Testis (tissue), 2 donors: ENCODE measurements at regions not wholly inside any gene's neighbourhood (a gene's known extent, or its start where the extent isn't known, plus 50 kb on each side); places are given as distances from the start of the nearest gene placed in this dataset.
"Not testable (repeated sequence)": the region's sequence is repeated elsewhere in the genome, so short reads cannot be mapped to it uniquely, and the experiment has no call there.

Experiments
- DNase-seq: peaks from one replicate; pipeline ENCODE4 v3.0.0-alpha.2; 2019
- H3K27ac ChIP-seq, 2 donors: fragments of 200-600 bp; sonication (generic); one replicate each; pipeline ENCODE4 v1.5.1; 2019
- H3K27me3 ChIP-seq: fragments of 200-600 bp; sonication (generic); one replicate; pipeline ENCODE4 v1.5.1; 2019
- H3K36me3 ChIP-seq: fragments of 200-600 bp; sonication (generic); one replicate; pipeline ENCODE4 v1.5.1; 2017; ENCODE audit warnings: low read depth; ENCODE audit errors: missing control alignments
- H3K4me1 ChIP-seq: fragments of 200-600 bp; sonication (generic); one replicate; pipeline ENCODE4 v1.5.1; 2019
- H3K4me3 ChIP-seq, 2 donors: fragments of 200-600 bp; sonication (generic); one replicate each; pipeline ENCODE4 v1.5.1; 2017 to 2019
- H3K9me3 ChIP-seq: fragments of 200-600 bp; sonication (generic); one replicate; pipeline ENCODE4 v1.5.1; 2017
- POLR2A ChIP-seq: fragments of 450-650 bp; IDR thresholded peaks from one replicate; pipeline ENCODE4 v1.6.1; 2017; ENCODE audit warnings: antibody characterized with exemption, mild to moderate bottlenecking, moderate library complexity
- WGBS, 2 donors: methylation state at CpG; one replicate each; pipeline ENCODE4 v1.1.5; 2018; 5-methylcytosine and 5-hydroxymethylcytosine counted together
- intact Hi-C: fragments of 100-400 bp; cut with DNase I; formaldehyde crosslinking; loops from one replicate; pipeline ENCODE4 v1.15.1; 2023; ENCODE audit warnings: low total_unique reads
- TF ChIP-seq, protein P1 (sequence below), 3 experiments: fragments of 450-650 bp in 2 of 3; fragments of 200-600 bp in 1 of 3; sonication (generic) in 1 of 3; IDR thresholded peaks; one replicate each; pipeline ENCODE4 v1.5.1; 2016 to 2019; ENCODE audit warnings: antibody characterized with exemption in 3 of 3, mild to moderate bottlenecking in 2 of 3, moderate library complexity in 1 of 3

DNA sequence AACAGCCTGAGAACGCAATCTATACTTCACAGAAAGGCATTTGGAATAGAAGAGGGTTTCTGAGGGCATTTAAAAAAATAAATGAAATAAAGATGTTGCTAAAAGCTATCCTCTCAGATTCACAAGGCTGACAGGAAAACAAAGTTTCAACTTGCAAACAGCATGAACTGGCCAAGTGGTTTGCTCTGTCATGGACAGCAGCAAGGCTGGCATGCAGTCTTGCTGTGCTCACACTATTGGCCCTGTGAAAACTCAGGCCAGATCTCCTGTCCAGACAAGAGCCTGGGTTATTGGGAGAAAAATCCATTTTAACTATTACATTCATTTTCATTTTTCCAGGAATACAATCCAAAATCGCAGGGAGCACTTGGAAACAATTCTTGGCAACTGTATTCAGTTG is 506.2 kb upstream of the SLC35B3 start:
- Histone ChIP-seq H3K36me3 (no peaks in the 10 kb centered on the region), H3K4me1 (no peaks in the 10 kb centered on the region), H3K9me3 (no peaks in the 10 kb centered on the region), H3K27me3 (no peaks in the 10 kb centered on the region), H3K4me3 (no peak overlapping the region), H3K27ac (no peak overlapping the region)
- TF ChIP-seq POLR2A, result no peak
- TF ChIP-seq, protein P1, sequence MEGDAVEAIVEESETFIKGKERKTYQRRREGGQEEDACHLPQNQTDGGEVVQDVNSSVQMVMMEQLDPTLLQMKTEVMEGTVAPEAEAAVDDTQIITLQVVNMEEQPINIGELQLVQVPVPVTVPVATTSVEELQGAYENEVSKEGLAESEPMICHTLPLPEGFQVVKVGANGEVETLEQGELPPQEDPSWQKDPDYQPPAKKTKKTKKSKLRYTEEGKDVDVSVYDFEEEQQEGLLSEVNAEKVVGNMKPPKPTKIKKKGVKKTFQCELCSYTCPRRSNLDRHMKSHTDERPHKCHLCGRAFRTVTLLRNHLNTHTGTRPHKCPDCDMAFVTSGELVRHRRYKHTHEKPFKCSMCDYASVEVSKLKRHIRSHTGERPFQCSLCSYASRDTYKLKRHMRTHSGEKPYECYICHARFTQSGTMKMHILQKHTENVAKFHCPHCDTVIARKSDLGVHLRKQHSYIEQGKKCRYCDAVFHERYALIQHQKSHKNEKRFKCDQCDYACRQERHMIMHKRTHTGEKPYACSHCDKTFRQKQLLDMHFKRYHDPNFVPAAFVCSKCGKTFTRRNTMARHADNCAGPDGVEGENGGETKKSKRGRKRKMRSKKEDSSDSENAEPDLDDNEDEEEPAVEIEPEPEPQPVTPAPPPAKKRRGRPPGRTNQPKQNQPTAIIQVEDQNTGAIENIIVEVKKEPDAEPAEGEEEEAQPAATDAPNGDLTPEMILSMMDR (IDR thresholded peaks at IDR 0.05), result no peak
- intact Hi-C loops, result no loop called here
- 51 to 65% methylated on average over 2 of the region's 2 CpGs for WGBS, 2 donors
- DNase-seq, result no peak

DNA sequence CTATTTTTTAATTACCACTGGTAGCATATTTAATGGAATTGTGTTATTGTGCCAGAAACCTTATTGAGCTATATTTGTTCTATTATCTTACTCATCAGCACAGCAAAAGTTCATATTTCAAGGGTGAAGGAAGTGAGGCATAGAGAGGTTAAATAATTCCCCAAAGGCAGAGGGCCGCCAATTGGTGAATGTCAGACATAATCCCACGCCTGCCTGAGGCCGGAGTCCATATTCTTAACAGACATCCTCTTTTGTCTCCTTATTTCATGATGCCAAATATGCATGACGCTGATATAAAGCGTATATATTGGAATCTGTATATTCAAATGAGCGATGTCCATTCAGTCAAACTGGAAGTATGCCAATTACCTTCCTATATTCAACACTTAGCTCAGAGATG is 505.0 kb upstream of the SLC35B3 start:
- no peaks in the 10 kb centered on the region for H3K36me3 ChIP-seq
- no peak for DNase-seq
- no peak overlapping the region for H3K4me3 ChIP-seq
- H3K27me3 ChIP-seq, result no peaks in the 10 kb centered on the region
- no peak for TF ChIP-seq POLR2A
- TF ChIP-seq, protein P1 (IDR thresholded peaks at IDR 0.05), result no peak
- H3K27ac ChIP-seq, result no peak overlapping the region
- intact Hi-C loops, result no loop called here
- 77 to 84% methylated on average over 6 of the region's 6 CpGs for WGBS, 2 donors
- H3K9me3 ChIP-seq, result no peaks in the 10 kb centered on the region
- no peaks in the 10 kb centered on the region for H3K4me1 ChIP-seq

DNA sequence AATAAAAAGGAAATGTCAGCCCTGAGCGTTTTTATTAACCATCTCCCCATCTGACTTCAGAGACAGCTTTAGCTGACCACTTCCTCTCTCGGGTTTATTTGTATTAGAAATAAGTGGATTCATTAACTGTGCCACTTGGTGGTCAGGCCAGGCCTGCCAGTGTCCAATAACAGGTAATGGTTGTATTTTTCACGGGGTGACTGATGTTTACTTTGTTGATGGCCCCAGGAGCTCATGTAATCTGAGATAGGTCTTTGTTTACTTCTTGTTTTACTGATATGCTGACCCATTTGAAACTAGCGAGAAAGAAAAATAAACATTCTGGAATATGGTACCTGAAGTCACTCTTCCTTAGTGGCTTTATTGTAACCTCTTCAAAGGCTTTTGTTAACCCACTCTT is 504.3 kb upstream of the SLC35B3 start:
- Histone ChIP-seq H3K4me3 (no peak overlapping the region), H3K9me3 (no peaks in the 10 kb centered on the region), H3K36me3 (no peaks in the 10 kb centered on the region), H3K27ac (no peak overlapping the region), H3K27me3 (no peaks in the 10 kb centered on the region), H3K4me1 (no peaks in the 10 kb centered on the region)
- TF ChIP-seq POLR2A, result no peak
- TF ChIP-seq, protein P1 (IDR thresholded peaks at IDR 0.05), result no peak
- WGBS, 2 donors, result 26 to 36% methylated on average over 4 of the region's 4 CpGs
- intact Hi-C loops, result no loop called here
- DNase-seq, result no peak

DNA sequence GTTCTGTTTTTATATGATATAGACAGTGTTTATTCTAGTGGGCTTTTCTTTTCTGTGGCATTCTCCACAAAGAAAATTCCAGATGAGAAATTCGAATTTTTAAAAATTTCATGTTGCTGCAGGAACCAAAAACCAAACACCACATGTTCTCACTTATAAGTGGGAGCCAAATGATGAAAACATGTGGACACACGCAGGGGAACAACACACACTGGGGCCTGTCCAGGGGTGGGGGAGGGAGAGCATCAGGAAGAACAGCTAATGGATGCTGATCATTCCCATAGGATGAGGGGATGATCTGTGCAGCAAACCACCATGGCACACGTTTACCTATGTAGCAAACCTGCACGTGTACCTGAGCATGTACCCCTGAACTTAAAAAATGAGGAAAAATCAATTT is 499.0 kb upstream of the SLC35B3 start:
- TF ChIP-seq, protein P1 (IDR thresholded peaks at IDR 0.05), result no peak
- WGBS, 2 donors, result 63 to 64% methylated on average over 4 of the region's 4 CpGs
- intact Hi-C loops, result no loop called here
- Histone ChIP-seq H3K36me3 (no peaks in the 10 kb centered on the region), H3K27ac (no peak overlapping the region), H3K27me3 (no peaks in the 10 kb centered on the region), H3K4me3 (no peak overlapping the region), H3K9me3 (no peaks in the 10 kb centered on the region), H3K4me1 (no peaks in the 10 kb centered on the region)
- DNase-seq, result no peak

DNA sequence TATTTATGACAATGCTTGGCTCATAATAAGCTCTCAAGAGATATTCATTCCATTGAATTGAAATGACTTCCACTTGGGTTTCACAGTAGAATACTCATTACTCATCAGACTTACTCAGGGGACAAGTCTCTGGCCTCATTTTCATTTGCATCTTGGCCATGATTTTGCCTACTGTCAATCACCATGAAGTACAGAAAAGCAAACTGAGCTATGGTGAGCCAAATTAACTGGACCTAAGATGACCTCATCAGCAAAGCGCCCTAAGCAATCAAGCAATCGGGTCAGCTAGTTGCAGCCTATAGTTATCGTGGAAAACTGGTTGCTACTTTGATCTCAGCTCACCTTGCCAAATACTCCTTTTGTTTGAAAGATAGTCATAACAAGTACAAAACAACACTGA is 494.7 kb upstream of the SLC35B3 start:
- no peaks in the 10 kb centered on the region for H3K4me1 ChIP-seq
- no peak for DNase-seq
- no peaks in the 10 kb centered on the region for H3K9me3 ChIP-seq
- H3K4me3 ChIP-seq, result no peak overlapping the region
- no peaks in the 10 kb centered on the region for H3K36me3 ChIP-seq
- TF ChIP-seq POLR2A, result no peak
- TF ChIP-seq, protein P1 (IDR thresholded peaks at IDR 0.05), result no peak
- intact Hi-C loops, result no loop called here
- H3K27ac ChIP-seq, result no peak overlapping the region
- no peaks in the 10 kb centered on the region for H3K27me3 ChIP-seq
- WGBS, 2 donors, result 90 to 96% methylated on average over 2 to 3 of the region's 3 CpGs

DNA sequence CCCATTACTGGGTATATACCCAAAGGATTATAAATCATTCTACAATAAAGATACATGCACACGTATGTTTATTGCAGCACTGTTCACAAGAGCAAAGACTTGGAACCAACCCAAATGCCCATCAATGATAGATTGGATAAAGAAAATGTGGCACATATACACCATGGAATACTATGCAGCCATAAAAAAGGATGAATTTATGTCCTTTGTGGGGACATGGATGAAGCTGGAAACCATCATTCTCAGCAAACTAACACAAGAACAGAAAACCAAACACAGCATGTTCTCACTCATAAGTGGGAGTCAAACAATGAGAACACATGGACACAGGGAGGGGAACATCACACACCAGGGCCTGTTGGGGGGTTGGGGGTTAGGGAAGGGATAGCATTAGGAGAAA is 484.9 kb upstream of the SLC35B3 start:
- intact Hi-C loops, H3K9me3 ChIP-seq, H3K27ac ChIP-seq, H3K4me3 ChIP-seq, H3K4me1 ChIP-seq, DNase-seq, H3K36me3 ChIP-seq, H3K27me3 ChIP-seq: not testable (repeated sequence)
- 86 to 92% methylated on average over 1 of the region's 1 CpG for WGBS, 2 donors
